Pancreas (tissue), 10 donors: ENCODE measurements at regions not wholly inside any gene's neighbourhood (a gene's known extent, or its start where the extent isn't known, plus 50 kb on each side); places are given as distances from the start of the nearest gene placed in this dataset.
A peak's percentile ranks its signal among the peaks of the same experiment; 100 is the strongest.

Source experiments
- ATAC-seq, 4 donors: fragments of 200-7000 bp; cut with Tn5 transposase; one replicate each; pipeline versions ENCODE4 v1.8.0 to v1.9.1; 2020; ENCODE audit warnings: mild to moderate bottlenecking in 4 of 4, moderate library complexity in 4 of 4
- DNase-seq, 6 donors: peaks; one replicate each; pipeline ENCODE4 v3.0.0-alpha.2; 2020
- FAIRE-seq: peaks from 2 replicates; lab custom pipeline; 2012; peaks lifted over from hg19 to GRCh38; lab: Jason Lieb, UNC
- H3K27ac ChIP-seq, 4 donors: fragments of 200-600 bp; sonication (generic); 1 replicate in 3 of 4; 2 replicates in 1 of 4; pipeline versions ENCODE4 v1.5.0 to v1.8.0; 2020
- H3K27me3 ChIP-seq, 4 donors: fragments of 200-600 bp; one replicate each; pipeline ENCODE4 v1.8.0; 2021
- H3K36me3 ChIP-seq, 3 donors: fragments of 200-600 bp; sonication (generic) in 1 of 3; one replicate each; pipeline versions ENCODE4 v1.5.0 to v1.8.0; 2020 to 2021
- H3K4me1 ChIP-seq, 3 donors: fragments of 200-600 bp; one replicate each; pipeline ENCODE4 v1.8.0; 2021
- H3K4me3 ChIP-seq, 4 donors: fragments of 200-600 bp; sonication (generic) in 2 of 4; one replicate each; pipeline versions ENCODE4 v1.5.0 to v1.8.0; 2020 to 2021
- H3K9me3 ChIP-seq, 4 donors: fragments of 200-600 bp; one replicate each; pipeline ENCODE4 v1.8.0; 2021
- WGBS, 2 donors: extraction: QIAGEN DNeasy Blood & Tissue Kit; methylation state at CpG; one replicate each; pipeline ENCODE4 v1.1.7; 2013; 5-methylcytosine and 5-hydroxymethylcytosine counted together
- intact Hi-C, 3 donors: fragments of 100-400 bp; cut with DNase I; formaldehyde crosslinking; loops; one replicate each; pipeline versions ENCODE4 v1.11.1 to v1.14.2; 2022
- TF ChIP-seq, protein P1 (sequence below), 4 donors: fragments of 200-600 bp; sonication (generic) in 3 of 4; IDR thresholded peaks; one replicate each; pipeline versions ENCODE4 v1.5.0 to v1.8.0; 2021; ENCODE audit warnings: antibody characterized with exemption in 4 of 4
- donor health status: healthy with polysubstance abuse.
- donor health status: DM: no; HTN: no; CAD: no; lungs with moderate emphysema.
- donor health status: DM: no; HTN: no; CAD: no.
- donor health status: control.
- donor health status: control.
- donor health status: Bipolar disorder and iron deficiency.
- donor health status: DM: yes; HTN: yes; CAD: no.
- donor health status: DM: no; HTN: no; CAD: no.
- donor health status: DM: no; HTN: no; CAD: no.
- donor health status: DM: yes; HTN: yes; CAD: no.

DNA sequence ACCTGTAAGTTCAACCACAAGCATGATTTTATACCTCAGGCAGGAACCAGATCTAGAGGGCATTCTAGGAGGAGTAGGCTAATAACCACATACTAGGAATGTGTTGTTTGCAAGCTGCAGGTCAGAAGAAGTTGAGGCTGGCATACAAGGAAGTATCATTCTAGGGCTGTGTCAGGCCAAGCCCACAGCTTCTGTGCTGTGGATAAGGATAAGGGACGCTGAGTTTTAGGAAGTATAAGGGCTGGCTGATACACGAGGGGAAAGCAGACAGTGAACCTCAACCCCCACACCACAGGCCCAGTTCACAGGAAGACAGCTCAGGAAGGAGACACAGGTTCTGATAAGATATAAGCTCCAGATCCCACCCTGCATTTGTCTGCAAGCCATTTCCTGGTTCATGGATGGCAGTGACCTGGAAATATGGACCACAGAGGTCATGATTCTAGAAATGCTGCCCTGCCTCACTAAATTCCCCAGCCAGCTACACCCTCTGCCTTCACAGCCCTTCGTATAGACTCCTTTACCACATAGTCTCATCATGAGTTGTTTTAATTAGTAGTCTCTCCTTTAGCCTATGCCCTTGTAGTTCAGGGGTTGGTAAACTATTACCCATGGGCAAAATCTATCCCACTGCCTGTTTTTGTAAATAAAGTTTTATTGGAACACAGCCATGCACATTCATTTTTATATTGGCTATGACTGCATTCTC lies 260.7 kb downstream of the OPA1 start:
- ATAC-seq (peak in 2 of 4 donors; percentile 39 to 42), DNase-seq (no peak), FAIRE-seq (no peak)
- Histone ChIP-seq H3K9me3 (no peaks in the 10 kb centered on the region), H3K4me1 (peaks cover 18 to 33% (median 28%) of the 10 kb centered on the region in 3 donors), H3K4me3 (no peak overlapping the region), H3K27me3 (no peaks in the 10 kb centered on the region), H3K27ac (peak overlapping the region in 1 of 4 donors; percentile 81), H3K36me3 (no peaks in the 10 kb centered on the region)
- TF ChIP-seq, protein P1, sequence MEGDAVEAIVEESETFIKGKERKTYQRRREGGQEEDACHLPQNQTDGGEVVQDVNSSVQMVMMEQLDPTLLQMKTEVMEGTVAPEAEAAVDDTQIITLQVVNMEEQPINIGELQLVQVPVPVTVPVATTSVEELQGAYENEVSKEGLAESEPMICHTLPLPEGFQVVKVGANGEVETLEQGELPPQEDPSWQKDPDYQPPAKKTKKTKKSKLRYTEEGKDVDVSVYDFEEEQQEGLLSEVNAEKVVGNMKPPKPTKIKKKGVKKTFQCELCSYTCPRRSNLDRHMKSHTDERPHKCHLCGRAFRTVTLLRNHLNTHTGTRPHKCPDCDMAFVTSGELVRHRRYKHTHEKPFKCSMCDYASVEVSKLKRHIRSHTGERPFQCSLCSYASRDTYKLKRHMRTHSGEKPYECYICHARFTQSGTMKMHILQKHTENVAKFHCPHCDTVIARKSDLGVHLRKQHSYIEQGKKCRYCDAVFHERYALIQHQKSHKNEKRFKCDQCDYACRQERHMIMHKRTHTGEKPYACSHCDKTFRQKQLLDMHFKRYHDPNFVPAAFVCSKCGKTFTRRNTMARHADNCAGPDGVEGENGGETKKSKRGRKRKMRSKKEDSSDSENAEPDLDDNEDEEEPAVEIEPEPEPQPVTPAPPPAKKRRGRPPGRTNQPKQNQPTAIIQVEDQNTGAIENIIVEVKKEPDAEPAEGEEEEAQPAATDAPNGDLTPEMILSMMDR (IDR thresholded peaks at IDR 0.05): no peak
- WGBS, 2 donors: 57 to 61% methylated on average over 3 of the region's 3 CpGs
- intact Hi-C loops: no loop called here

DNA sequence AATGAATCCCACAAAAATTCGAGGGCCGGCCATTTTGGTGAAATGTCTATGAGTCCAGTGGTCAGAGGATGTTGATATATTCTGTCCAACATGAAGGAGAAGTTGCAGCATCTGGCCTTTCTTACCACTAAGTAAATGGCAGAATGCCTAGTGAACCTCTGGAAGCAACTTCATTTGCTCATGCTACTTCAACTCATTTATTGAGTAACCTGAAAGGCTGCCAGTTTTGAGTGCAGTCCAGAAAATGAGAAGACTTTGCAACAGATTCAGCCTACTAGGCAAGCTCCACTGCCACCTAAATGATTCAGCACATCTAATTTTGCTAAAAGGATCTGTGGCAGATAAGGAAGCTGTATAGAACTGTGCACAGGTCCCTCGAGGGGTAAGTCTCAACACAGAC lies 265.0 kb downstream of the OPA1 start:
- Histone ChIP-seq H3K4me3 (no peak overlapping the region), H3K4me1 (peaks cover 0 to 8% (median 8%) of the 10 kb centered on the region in 3 donors), H3K27me3 (no peaks in the 10 kb centered on the region), H3K36me3 (no peaks in the 10 kb centered on the region), H3K9me3 (no peaks in the 10 kb centered on the region), H3K27ac (no peak overlapping the region)
- 69 to 77% methylated on average over 3 of the region's 3 CpGs for WGBS, 2 donors
- peak in 2 of 4 donors; percentile 38 to 61 for ATAC-seq
- intact Hi-C loops: no loop called here
- no peak for DNase-seq
- TF ChIP-seq, protein P1 (IDR thresholded peaks at IDR 0.05): no peak
- no peak for FAIRE-seq

DNA sequence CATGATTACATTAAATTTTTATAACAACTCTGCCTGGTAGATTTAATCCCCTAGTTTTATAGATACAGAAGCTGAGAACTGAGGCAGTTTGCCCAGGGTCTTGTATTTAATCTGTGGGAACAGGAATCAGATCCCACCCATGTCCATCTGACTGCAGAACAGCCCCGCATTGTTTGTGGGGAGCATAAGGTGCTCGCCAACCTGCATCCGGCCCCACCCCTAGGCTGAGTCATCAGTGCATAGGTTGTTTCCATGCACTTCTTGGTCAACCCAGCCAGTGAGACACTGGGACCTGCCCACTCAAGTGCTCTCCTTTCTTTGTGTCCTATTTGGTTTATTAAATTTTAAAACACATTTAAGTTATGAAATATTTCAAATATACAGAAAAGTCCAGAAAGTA lies 266.2 kb downstream of the OPA1 start:
- intact Hi-C loops: no loop called here
- WGBS, 2 donors: 94 to 97% methylated on average over 3 of the region's 3 CpGs
- no peak for FAIRE-seq

DNA sequence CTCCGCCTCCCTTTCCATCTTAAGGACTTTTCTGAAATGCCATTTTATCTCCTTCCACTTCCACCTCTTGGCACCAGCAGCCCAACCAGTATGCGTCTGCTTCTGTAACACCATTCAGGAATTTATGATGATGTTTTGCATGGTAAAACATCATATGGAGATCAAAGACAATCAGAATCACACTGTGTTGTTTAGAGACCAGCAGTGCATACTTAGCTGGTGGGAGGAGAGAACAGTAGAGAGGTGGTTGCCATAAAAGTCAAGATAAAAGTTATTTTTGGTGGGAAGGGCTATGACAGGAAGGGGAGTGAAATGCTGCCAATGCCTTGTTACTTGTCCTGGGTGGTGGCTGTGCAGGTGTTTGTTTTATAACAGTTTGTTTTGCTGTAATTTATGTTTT lies 268.0 kb downstream of the OPA1 start:
- intact Hi-C loops: no loop called here
- TF ChIP-seq, protein P1 (IDR thresholded peaks at IDR 0.05): no peak
- no peaks in the 10 kb centered on the region for H3K4me1 ChIP-seq
- no peak for DNase-seq
- H3K9me3 ChIP-seq: no peaks in the 10 kb centered on the region
- FAIRE-seq: no peak
- WGBS, 2 donors: 89 to 91% methylated on average over 2 of the region's 2 CpGs
- H3K27me3 ChIP-seq: no peaks in the 10 kb centered on the region
- no peak overlapping the region for H3K4me3 ChIP-seq
- no peak overlapping the region for H3K27ac ChIP-seq
- no peaks in the 10 kb centered on the region for H3K36me3 ChIP-seq
- no peak for ATAC-seq

More for the DNA sequence above, 266.2 kb downstream of the OPA1 start:
- H3K36me3 ChIP-seq: no peaks in the 10 kb centered on the region
- H3K27me3 ChIP-seq: no peaks in the 10 kb centered on the region
- ATAC-seq (no peak), DNase-seq (no peak)
- H3K27ac ChIP-seq: no peak overlapping the region
- H3K4me1 ChIP-seq: no peaks in the 10 kb centered on the region
- H3K9me3 ChIP-seq: no peaks in the 10 kb centered on the region
- no peak overlapping the region for H3K4me3 ChIP-seq
- TF ChIP-seq, protein P1 (IDR thresholded peaks at IDR 0.05): no peak

DNA sequence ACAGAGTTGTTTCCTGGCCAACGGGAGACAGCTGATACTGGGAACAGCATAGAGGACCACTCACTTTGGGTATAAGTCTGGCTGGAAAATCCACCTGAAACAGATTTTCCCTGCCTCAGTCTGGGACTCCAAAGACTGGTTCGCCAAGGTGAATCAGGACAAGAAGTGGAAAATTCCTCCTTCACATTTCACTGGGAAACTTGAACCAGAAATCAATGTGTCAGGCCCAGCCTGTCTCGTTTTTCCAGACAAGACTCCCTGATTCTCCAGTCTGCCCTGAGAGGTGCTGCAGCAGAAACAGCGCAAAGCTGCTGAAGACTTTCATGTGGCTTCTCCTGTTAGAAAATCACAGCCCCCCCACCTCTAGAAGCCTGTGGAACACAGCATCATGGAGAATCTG lies 269.8 kb downstream of the OPA1 start:
- Histone ChIP-seq H3K27me3 (no peaks in the 10 kb centered on the region), H3K9me3 (no peaks in the 10 kb centered on the region), H3K4me3 (no peak overlapping the region), H3K27ac (no peak overlapping the region), H3K4me1 (no peaks in the 10 kb centered on the region), H3K36me3 (no peaks in the 10 kb centered on the region)
- no peak for FAIRE-seq
- no peak for DNase-seq
- intact Hi-C loops: no loop called here
- TF ChIP-seq, protein P1 (IDR thresholded peaks at IDR 0.05): no peak
- WGBS, 2 donors: 76 to 78% methylated on average over 4 of the region's 4 CpGs
- no peak for ATAC-seq
